Neural cell (in vitro differentiated cells): ENCODE measurements at regions not wholly inside any gene's neighbourhood (a gene's known extent, or its start where the extent isn't known, plus 50 kb on each side); places are given as distances from the start of the nearest gene placed in this dataset.
A peak's percentile ranks its signal among the peaks of the same experiment; 100 is the strongest.

Source experiments
- EP300 ChIP-seq: fragments of 450-650 bp; conservative IDR thresholded peaks from 2 replicates; pipeline ENCODE4 v1.6.1; 2014; ENCODE audit warnings: antibody characterized with exemption, mild to moderate bottlenecking, moderate library complexity; ENCODE audit not compliant: poor library complexity, severe bottlenecking
- EZH2 ChIP-seq: fragments of 200-600, 300-800 bp; shearing (Covaris generic), sonication (generic); IDR thresholded peaks from 2 replicates; pipeline ENCODE4 v1.6.1; 2014; ENCODE audit warnings: antibody characterized with exemption, low read length, borderline replicate concordance, mild to moderate bottlenecking; ENCODE audit not compliant: insufficient read depth, poor library complexity, severe bottlenecking
- RAD21 ChIP-seq: fragments of 450-650 bp; conservative IDR thresholded peaks from 2 replicates; pipeline ENCODE4 v1.6.1; 2014; ENCODE audit warnings: antibody characterized with exemption, mild to moderate bottlenecking, moderate library complexity
- TAF1 ChIP-seq: IDR thresholded peaks from 2 replicates; pipeline ENCODE4 v1.6.1; 2012; ENCODE audit warnings: low read depth
- TF ChIP-seq, protein P1 (sequence below): fragments of 450-650 bp; IDR thresholded peaks from 2 replicates; pipeline ENCODE4 v1.5.1; 2014; ENCODE audit warnings: antibody characterized with exemption, mild to moderate bottlenecking, moderate library complexity; ENCODE audit not compliant: poor library complexity, severe bottlenecking

DNA sequence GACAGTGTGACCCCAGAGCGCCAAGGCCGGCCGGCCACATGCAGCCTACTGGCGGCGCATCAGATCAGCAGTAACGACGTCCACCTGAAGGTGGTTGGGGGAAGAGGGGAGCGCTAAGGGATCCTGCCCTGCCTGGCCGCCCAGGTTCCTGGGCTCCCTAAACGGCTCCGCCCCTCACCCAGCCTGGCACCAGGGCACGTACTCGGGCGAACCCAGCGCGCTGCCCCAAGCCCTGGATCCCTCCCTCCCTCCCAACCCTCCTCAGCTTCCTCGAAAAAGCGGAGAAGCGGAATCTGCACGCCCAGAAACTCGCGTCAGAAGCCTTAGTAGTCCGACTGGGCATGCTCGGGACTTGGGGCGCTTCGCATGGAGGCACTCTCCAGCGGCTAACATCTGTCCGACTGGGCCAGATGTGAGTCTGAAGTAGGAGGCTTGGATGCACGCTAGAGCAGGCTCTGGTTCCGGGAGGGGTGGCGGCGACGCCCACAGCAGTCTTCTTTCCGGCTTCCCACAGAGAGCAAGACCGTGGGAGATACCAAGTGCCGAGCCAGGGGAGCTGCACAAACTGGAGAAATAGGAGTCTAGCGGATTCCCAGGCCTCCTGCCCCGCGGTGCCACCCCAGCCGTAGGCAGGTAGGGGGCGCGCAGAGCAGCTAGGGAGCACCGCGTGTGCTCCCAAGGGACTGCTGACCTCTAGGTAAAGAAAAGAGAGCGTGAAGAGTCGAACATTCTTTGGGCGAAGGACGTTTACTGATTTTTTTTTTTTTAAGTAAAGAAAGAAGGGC, 114.3 kb upstream of the TEX13C start:
- TF ChIP-seq, protein P1, sequence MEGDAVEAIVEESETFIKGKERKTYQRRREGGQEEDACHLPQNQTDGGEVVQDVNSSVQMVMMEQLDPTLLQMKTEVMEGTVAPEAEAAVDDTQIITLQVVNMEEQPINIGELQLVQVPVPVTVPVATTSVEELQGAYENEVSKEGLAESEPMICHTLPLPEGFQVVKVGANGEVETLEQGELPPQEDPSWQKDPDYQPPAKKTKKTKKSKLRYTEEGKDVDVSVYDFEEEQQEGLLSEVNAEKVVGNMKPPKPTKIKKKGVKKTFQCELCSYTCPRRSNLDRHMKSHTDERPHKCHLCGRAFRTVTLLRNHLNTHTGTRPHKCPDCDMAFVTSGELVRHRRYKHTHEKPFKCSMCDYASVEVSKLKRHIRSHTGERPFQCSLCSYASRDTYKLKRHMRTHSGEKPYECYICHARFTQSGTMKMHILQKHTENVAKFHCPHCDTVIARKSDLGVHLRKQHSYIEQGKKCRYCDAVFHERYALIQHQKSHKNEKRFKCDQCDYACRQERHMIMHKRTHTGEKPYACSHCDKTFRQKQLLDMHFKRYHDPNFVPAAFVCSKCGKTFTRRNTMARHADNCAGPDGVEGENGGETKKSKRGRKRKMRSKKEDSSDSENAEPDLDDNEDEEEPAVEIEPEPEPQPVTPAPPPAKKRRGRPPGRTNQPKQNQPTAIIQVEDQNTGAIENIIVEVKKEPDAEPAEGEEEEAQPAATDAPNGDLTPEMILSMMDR = peak; percentile 66
- TF ChIP-seq TAF1 = no peak
- no peak for TF ChIP-seq EZH2
- no peak for TF ChIP-seq EP300
- no peak for TF ChIP-seq RAD21
